Neutrophil (primary cell): ENCODE measurements at regions not wholly inside any gene's neighbourhood (a gene's known extent, or its start where the extent isn't known, plus 50 kb on each side); places are given as distances from the start of the nearest gene placed in this dataset.

ENCODE experiments used
- H3K27ac ChIP-seq: fragments of 200-600 bp; sonication (generic); 2 replicates; pipeline ENCODE4 v1.5.1; 2016; ENCODE audit warnings: mild to moderate bottlenecking, moderate library complexity
- H3K27me3 ChIP-seq: fragments of 200-600 bp; sonication (generic); 2 replicates; pipeline ENCODE4 v1.6.0; 2016; ENCODE audit warnings: mild to moderate bottlenecking
- H3K36me3 ChIP-seq: fragments of 200-600 bp; sonication (generic); 2 replicates; pipeline ENCODE4 v1.5.1; 2017
- H3K4me1 ChIP-seq, 2 experiments: fragments of 200-600 bp in 1 of 2; sonication (generic) in 1 of 2; 1 replicate in 1 of 2; 2 replicates in 1 of 2; pipeline versions ENCODE4 v1.5.1 to v1.6.1; 2013 to 2016; ENCODE audit warnings: low read depth in 1 of 2, low read length in 1 of 2, mild to moderate bottlenecking in 1 of 2, moderate library complexity in 1 of 2; ENCODE audit not compliant: control insufficient read depth in 1 of 2, insufficient read depth in 1 of 2
- H3K4me3 ChIP-seq, 2 experiments: fragments of 200-600 bp in 1 of 2; sonication (generic) in 1 of 2; 1 replicate in 1 of 2; 2 replicates in 1 of 2; pipeline ENCODE4 v1.5.1; 2013 to 2016; ENCODE audit warnings: low read depth in 1 of 2, low read length in 1 of 2, mild to moderate bottlenecking in 1 of 2, moderate library complexity in 1 of 2
- H3K9me3 ChIP-seq: fragments of 200-600 bp; sonication (generic); 2 replicates; pipeline ENCODE4 v1.5.1; 2016
- CTCF ChIP-seq: fragments of 200-600 bp; sonication (generic); IDR thresholded peaks from 2 replicates; pipeline ENCODE4 v1.5.1; 2016; ENCODE audit warnings: antibody characterized with exemption

- Histone ChIP-seq H3K27ac (no peak overlapping the region), H3K4me1 (no peaks in the 10 kb centered on the region), H3K36me3 (no peaks in the 10 kb centered on the region), H3K9me3 (no peaks in the 10 kb centered on the region), H3K27me3 (no peaks in the 10 kb centered on the region), H3K4me3 (no peak overlapping the region)
- TF ChIP-seq CTCF: no peak
Measured at GRCh38 chr14:86824167-86824566, 1168.8 kb downstream of the GALC start.

DNA sequence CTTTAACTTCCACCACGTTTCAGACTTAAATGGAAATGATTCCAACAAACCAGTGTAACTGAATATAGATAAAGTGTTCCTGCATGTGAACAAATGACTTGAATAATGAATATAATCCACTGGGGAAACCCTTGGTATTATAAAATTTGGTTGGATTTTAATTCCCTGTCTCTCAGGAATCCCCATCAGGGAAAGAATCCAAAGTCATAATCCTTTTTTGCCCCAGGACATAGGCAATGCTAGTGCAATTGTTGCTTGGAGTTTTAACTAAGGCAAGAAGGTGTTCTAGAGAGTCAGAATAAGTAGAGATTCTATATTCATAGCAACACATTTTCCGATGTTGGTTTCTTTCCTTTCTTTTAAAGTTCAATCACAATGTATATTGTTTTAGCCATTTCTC is 1169.4 kb downstream of the GALC start:
- H3K27ac ChIP-seq: no peak overlapping the region
- TF ChIP-seq CTCF: no peak
- no peaks in the 10 kb centered on the region for H3K4me1 ChIP-seq
- no peaks in the 10 kb centered on the region for H3K36me3 ChIP-seq
- H3K9me3 ChIP-seq: no peaks in the 10 kb centered on the region
- H3K4me3 ChIP-seq: no peak overlapping the region
- no peaks in the 10 kb centered on the region for H3K27me3 ChIP-seq

- Histone ChIP-seq H3K27me3 (no peaks in the 10 kb centered on the region), H3K4me3 (no peak overlapping the region), H3K36me3 (no peaks in the 10 kb centered on the region), H3K27ac (no peak overlapping the region), H3K4me1 (no peaks in the 10 kb centered on the region), H3K9me3 (no peaks in the 10 kb centered on the region)
- TF ChIP-seq CTCF: no peak
Measured at GRCh38 chr14:86815341-86815740, 1177.6 kb downstream of the GALC start.

DNA sequence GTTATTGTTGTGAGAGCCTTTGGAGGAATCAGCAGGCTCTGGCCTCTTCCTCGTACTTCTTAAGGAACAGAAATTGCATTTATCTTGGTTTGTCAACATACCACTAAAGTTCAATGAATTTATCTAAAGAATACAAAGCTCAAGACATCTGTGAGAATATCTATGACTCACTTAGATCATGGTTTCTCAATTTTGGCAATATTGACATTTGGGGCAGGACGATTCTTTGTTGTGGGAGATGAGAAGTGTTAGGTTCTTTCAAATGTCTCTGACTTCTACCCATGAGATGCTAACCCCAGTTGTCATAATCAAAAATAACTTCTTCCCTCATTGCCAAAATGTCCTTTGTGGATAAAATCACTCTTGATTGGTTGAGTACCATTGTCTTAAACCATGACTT is 1190.3 kb downstream of the GALC start:
- no peak overlapping the region for H3K4me3 ChIP-seq
- H3K27ac ChIP-seq: no peak overlapping the region
- no peaks in the 10 kb centered on the region for H3K4me1 ChIP-seq
- no peaks in the 10 kb centered on the region for H3K27me3 ChIP-seq
- TF ChIP-seq CTCF: no peak
- no peaks in the 10 kb centered on the region for H3K36me3 ChIP-seq
- H3K9me3 ChIP-seq: no peaks in the 10 kb centered on the region

GRCh38 chr14:86799244-86799647 is 1193.7 kb downstream of the GALC start:
- Histone ChIP-seq H3K9me3 (no peaks in the 10 kb centered on the region), H3K27ac (no peak overlapping the region), H3K4me3 (no peak overlapping the region), H3K27me3 (no peaks in the 10 kb centered on the region), H3K36me3 (no peaks in the 10 kb centered on the region), H3K4me1 (no peaks in the 10 kb centered on the region)
- TF ChIP-seq CTCF: no peak

GRCh38 chr14:86798330-86798729 is 1194.7 kb downstream of the GALC start:
- TF ChIP-seq CTCF: no peak
- no peaks in the 10 kb centered on the region for H3K27me3 ChIP-seq
- H3K9me3 ChIP-seq: no peaks in the 10 kb centered on the region
- H3K27ac ChIP-seq: no peak overlapping the region
- no peaks in the 10 kb centered on the region for H3K36me3 ChIP-seq
- no peaks in the 10 kb centered on the region for H3K4me1 ChIP-seq
- H3K4me3 ChIP-seq: no peak overlapping the region
